ENCODE measurements at regions not wholly inside any gene's neighbourhood (a gene's known extent, or its start where the extent isn't known, plus 50 kb on each side); places are given as distances from the start of the nearest gene placed in this dataset.

- no peak for DNase-seq
Observed at GRCh38 chr6:126152372-126152745, 166.0 kb downstream of the TRMT11 start.

- DNase-seq = no peak
Observed at GRCh38 chr6:126153661-126154060, 167.3 kb downstream of the TRMT11 start.

DNA sequence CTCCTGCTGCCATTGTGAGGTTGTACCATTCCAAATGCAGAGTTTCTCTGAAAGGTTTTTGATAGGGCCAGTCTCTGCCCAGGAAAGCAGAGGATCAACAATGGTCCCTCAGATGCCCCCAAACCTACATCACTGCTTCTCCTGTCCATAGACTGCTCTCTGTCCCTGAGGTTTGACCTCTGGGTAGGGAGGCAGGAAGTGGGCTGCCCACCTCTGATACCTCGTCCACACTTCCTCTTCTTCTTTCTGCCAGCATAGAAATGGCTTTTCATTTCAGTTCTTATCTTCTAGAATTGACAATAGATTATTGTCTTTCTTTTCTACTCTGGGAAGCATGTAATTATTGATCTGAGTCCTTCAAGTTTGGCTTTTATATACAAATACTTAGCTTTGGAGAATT is 170.6 kb downstream of the TRMT11 start:
- no peak for DNase-seq

GRCh38 chr6:126167726-126168125 is 172.2 kb upstream of the CENPW start:
- peak; percentile 27 for DNase-seq

- no peak for DNase-seq
Observed at GRCh38 chr6:126170433-126170832, 169.5 kb upstream of the CENPW start.

GRCh38 chr6:126170978-126171382 is 168.9 kb upstream of the CENPW start:
- DNase-seq = no peak

- DNase-seq = no peak
Observed at GRCh38 chr6:126172131-126172530, 167.8 kb upstream of the CENPW start.

- peak; percentile 20 for DNase-seq
Observed at GRCh38 chr6:126173265-126173664, 166.7 kb upstream of the CENPW start.

- no peak for DNase-seq
Observed at GRCh38 chr6:126174697-126175096, 165.2 kb upstream of the CENPW start.

- no peak for DNase-seq
Observed at GRCh38 chr6:126175251-126175650, 164.7 kb upstream of the CENPW start.

GRCh38 chr6:126176282-126176681 is 163.6 kb upstream of the CENPW start:
- DNase-seq = no peak

GRCh38 chr6:126180585-126180984 is 159.3 kb upstream of the CENPW start:
- DNase-seq = no peak

- DNase-seq = no peak
Observed at GRCh38 chr6:126181173-126181741, 158.7 kb upstream of the CENPW start.

DNA sequence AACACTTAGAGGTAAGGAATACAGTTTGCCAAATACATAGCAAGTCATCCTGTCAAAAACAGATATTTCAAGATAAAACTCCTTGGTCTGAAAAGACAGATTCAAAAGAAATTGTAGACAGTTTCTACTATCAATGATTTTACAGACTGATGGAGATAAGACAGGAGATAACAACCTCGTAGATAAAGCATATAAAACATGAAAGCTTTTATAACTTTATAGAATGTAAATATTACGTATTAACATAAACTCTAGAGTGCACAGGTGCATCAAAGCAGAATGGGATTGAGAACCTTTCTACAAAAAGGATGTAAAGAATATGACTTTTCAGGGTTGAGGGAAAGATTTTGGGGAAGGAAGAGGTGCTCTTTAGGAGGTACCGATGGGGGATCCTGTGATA is 158.0 kb upstream of the CENPW start:
- no peak for DNase-seq

GRCh38 chr6:126182650-126183311 is 157.1 kb upstream of the CENPW start:
- DNase-seq = no peak

- no peak for DNase-seq
Observed at GRCh38 chr6:126185774-126186173, 154.1 kb upstream of the CENPW start.

DNA sequence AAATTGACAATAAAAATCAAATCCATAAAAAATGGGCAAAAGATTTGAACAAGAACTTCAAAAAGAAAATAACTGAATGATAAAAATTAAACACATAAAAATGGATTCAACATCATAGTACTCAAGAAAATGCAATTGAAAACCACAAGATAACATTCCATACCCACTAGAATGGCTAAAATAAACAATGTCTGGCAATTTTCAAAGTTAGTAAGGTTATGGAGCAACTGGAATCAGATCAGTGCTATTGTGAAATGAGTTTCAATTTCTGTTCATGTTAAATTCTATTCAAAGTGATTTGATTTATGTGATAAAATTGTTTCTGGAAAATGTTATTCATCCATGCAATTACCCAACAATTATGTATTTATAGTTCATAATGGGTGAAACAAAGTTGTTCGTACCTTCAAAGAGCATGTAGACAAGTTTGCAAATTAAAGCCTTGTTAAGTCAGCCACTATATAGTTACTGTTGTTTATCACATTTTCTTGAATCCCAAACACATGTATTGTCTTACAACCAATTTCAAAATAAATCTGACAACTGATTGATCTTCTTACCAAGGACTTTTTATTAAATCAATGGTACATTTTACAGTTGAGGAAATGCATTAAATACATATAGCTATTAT is 151.5 kb upstream of the CENPW start:
- DNase-seq = no peak

- DNase-seq = no peak
Observed at GRCh38 chr6:126195625-126196236, 144.2 kb upstream of the CENPW start.

DNA sequence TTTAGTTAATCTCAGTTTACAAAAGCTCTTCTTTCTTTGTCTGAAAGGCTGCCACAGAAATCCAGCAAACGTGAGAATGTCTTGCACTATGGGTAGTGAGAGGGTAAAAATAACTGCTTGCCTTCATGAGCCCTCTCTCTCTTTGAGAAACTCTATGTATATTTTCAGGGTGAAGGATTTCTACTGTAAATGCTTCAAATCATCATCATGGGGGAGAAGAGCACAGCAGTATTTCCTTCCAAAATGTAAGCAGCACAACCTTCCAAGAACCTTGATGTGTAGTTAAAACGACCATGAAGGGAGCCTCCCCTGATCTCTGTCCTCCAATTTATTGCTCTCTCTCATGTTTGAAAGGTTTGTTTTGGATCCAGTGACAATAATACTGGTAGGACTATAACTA is 141.3 kb upstream of the CENPW start:
- DNase-seq = no peak

- no peak for DNase-seq
Observed at GRCh38 chr6:126199466-126199865, 140.4 kb upstream of the CENPW start.

- no peak for DNase-seq
Observed at GRCh38 chr6:126202707-126203106, 137.2 kb upstream of the CENPW start.

DNA sequence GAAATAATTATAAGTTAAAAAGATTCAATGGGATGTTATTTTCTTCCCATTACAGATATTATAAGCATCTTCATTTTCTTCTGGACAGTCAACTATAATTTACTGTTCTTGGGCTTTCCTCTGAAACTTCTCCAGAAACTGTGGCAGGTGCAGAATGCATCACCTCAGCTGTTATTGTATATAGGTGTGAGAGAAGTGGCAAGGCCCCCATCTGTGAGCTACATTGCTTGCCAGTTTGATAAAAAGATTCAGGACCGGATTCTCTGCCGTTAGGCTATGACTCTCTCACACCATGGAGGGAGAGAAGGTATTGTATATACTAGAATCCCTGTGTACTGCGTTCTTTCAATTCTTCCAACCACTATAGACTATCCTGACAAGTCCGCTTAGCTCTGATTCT is 135.8 kb upstream of the CENPW start:
- no peak for DNase-seq

- DNase-seq = no peak
Observed at GRCh38 chr6:126204598-126204997, 135.3 kb upstream of the CENPW start.

All from right hindlimb (tissue), 1 donor.